A673 (cell line): ENCODE measurements at regions not wholly inside any gene's neighbourhood (a gene's known extent, or its start where the extent isn't known, plus 50 kb on each side); places are given as distances from the start of the nearest gene placed in this dataset.

Experiments
- BruUV-seq: library from RNA; stranded (reverse); fragments of 400-500 nt; replicated peaks from 2 replicates; lab custom pipeline; 2021; lab: Mats Ljungman, UMichigan
- CTCF ChIA-PET: fragments of 300-600 bp; sonication (Branson Sonifier 250); formaldehyde crosslinking; loops from one replicate; lab custom pipeline; 2022; ENCODE audit warnings: antibody characterized with exemption; lab: Charles Lee
- POLR2A ChIA-PET: fragments of 300-600 bp; sonication (Branson Sonifier 250); formaldehyde crosslinking; loops from one replicate; lab custom pipeline; 2022; ENCODE audit warnings: antibody characterized with exemption; ENCODE audit not compliant: low non-redundant PET; lab: Charles Lee
- DNase-seq: peaks from one replicate; pipeline ENCODE4 v3.0.0-alpha.2; 2015; ENCODE audit warnings: low spot score
- H3K27ac ChIP-seq: fragments of 200-600 bp; sonication (generic); 2 replicates; pipeline ENCODE4 v1.5.1; 2016; ENCODE audit warnings: mixed run types, low read depth, mild to moderate bottlenecking, mixed read lengths, antibody characterized with exemption, low read length; ENCODE audit not compliant: poor library complexity, severe bottlenecking
- H3K27me3 ChIP-seq: fragments of 200-600 bp; sonication (generic); replicated peaks from 2 replicates; pipeline ENCODE4 v1.6.1; 2017; ENCODE audit warnings: mixed run types, low read depth, mild to moderate bottlenecking, mixed read lengths, antibody characterized with exemption, low read length; ENCODE audit not compliant: insufficient read depth, poor library complexity
- H3K36me3 ChIP-seq: fragments of 200-600 bp; sonication (generic); 2 replicates; pipeline ENCODE4 v1.6.1; 2016; ENCODE audit warnings: mixed run types, mild to moderate bottlenecking, mixed read lengths, antibody characterized with exemption, low read length; ENCODE audit not compliant: insufficient read depth, poor library complexity, severe bottlenecking
- H3K4me1 ChIP-seq: fragments of 200-600 bp; sonication (generic); 2 replicates; pipeline ENCODE4 v1.6.1; 2017; ENCODE audit warnings: mixed run types, mild to moderate bottlenecking, mixed read lengths, antibody characterized with exemption, low read length; ENCODE audit not compliant: insufficient read depth, poor library complexity, severe bottlenecking
- H3K4me3 ChIP-seq: fragments of 200-600 bp; sonication (generic); 2 replicates; pipeline ENCODE4 v1.5.1; 2016; ENCODE audit warnings: low read depth, mixed run types, mild to moderate bottlenecking, mixed read lengths, low read length; ENCODE audit not compliant: poor library complexity, severe bottlenecking
- H3K9me3 ChIP-seq: fragments of 200-600 bp; sonication (generic); 2 replicates; pipeline ENCODE4 v1.6.1; 2016; ENCODE audit warnings: mixed run types, low read depth, mild to moderate bottlenecking, mixed read lengths, antibody characterized with exemption, low read length; ENCODE audit not compliant: poor library complexity, severe bottlenecking
- CTCF ChIP-seq: fragments of 300-800, 200-600 bp; sonication (generic); conservative IDR thresholded peaks from 2 replicates; pipeline ENCODE4 v1.5.1; 2017; ENCODE audit warnings: low read depth, mild to moderate bottlenecking, antibody characterized with exemption, low read length, moderate library complexity, mixed read lengths
- EZH2 ChIP-seq: fragments of 200-600 bp; sonication (generic); IDR thresholded peaks from 2 replicates; pipeline ENCODE4 v1.6.1; 2017; ENCODE audit warnings: borderline replicate concordance, low read depth, mild to moderate bottlenecking, mixed read lengths, antibody characterized with exemption, low read length; ENCODE audit not compliant: poor library complexity, severe bottlenecking
- intact Hi-C: fragments of 100-400 bp; cut with micrococcal nuclease; formaldehyde crosslinking; loops from one replicate; pipeline ENCODE4 v1.10.0; 2022; ENCODE audit not compliant: unreplicated experiment

- intact Hi-C loops = no loop called here
Measured at GRCh38 chr12:25792031-25792430, 166.5 kb upstream of the RASSF8 start.

GRCh38 chr12:25793196-25793595 is 165.3 kb upstream of the RASSF8 start:
- intact Hi-C loops = no loop called here
- H3K27ac ChIP-seq = no peak overlapping the region
- H3K36me3 ChIP-seq = no peaks in the 10 kb centered on the region
- ChIA-PET CTCF (no interaction called here), POLR2A (no interaction called here)
- no peaks in the 10 kb centered on the region for H3K27me3 ChIP-seq
- no TSS peak for BruUV-seq
- no peaks in the 10 kb centered on the region for H3K4me1 ChIP-seq
- no peaks in the 10 kb centered on the region for H3K9me3 ChIP-seq
- DNase-seq = no peak
- no peak overlapping the region for H3K4me3 ChIP-seq
- TF ChIP-seq CTCF = no peak
- TF ChIP-seq EZH2 = no peak

More at GRCh38 chr12:25792031-25792430, 166.5 kb upstream of the RASSF8 start:
- Histone ChIP-seq H3K4me1 (no peaks in the 10 kb centered on the region), H3K9me3 (no peaks in the 10 kb centered on the region), H3K36me3 (no peaks in the 10 kb centered on the region), H3K27me3 (no peaks in the 10 kb centered on the region), H3K27ac (no peak overlapping the region), H3K4me3 (no peak overlapping the region)
- POLR2A ChIA-PET = no interaction called here
- DNase-seq = no peak
- CTCF ChIA-PET = no interaction called here
- BruUV-seq = no TSS peak
- TF ChIP-seq EZH2 = no peak
- no peak for TF ChIP-seq CTCF

- CTCF ChIA-PET = no interaction called here
- BruUV-seq = no TSS peak
- Histone ChIP-seq H3K36me3 (no peaks in the 10 kb centered on the region), H3K27ac (no peak overlapping the region), H3K4me3 (no peak overlapping the region), H3K4me1 (no peaks in the 10 kb centered on the region), H3K27me3 (no peaks in the 10 kb centered on the region), H3K9me3 (no peaks in the 10 kb centered on the region)
- TF ChIP-seq EZH2 = no peak
- no peak for TF ChIP-seq CTCF
- intact Hi-C loops = no loop called here
- no peak for DNase-seq
- POLR2A ChIA-PET = no interaction called here
Measured at GRCh38 chr12:25794571-25794970, 163.9 kb upstream of the RASSF8 start.
